ENCODE measurements at regions not wholly inside any gene's neighbourhood (a gene's known extent, or its start where the extent isn't known, plus 50 kb on each side); places are given as distances from the start of the nearest gene placed in this dataset.

- no peak for TF ChIP-seq POLR2AphosphoS5 (IDR thresholded peaks at IDR 0.05)
- TF ChIP-seq, protein P1, sequence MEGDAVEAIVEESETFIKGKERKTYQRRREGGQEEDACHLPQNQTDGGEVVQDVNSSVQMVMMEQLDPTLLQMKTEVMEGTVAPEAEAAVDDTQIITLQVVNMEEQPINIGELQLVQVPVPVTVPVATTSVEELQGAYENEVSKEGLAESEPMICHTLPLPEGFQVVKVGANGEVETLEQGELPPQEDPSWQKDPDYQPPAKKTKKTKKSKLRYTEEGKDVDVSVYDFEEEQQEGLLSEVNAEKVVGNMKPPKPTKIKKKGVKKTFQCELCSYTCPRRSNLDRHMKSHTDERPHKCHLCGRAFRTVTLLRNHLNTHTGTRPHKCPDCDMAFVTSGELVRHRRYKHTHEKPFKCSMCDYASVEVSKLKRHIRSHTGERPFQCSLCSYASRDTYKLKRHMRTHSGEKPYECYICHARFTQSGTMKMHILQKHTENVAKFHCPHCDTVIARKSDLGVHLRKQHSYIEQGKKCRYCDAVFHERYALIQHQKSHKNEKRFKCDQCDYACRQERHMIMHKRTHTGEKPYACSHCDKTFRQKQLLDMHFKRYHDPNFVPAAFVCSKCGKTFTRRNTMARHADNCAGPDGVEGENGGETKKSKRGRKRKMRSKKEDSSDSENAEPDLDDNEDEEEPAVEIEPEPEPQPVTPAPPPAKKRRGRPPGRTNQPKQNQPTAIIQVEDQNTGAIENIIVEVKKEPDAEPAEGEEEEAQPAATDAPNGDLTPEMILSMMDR (IDR thresholded peaks at IDR 0.05 in 8 of 11, conservative IDR thresholded peaks at IDR 0.05 in 3 of 11) = no peak
- TF ChIP-seq POLR2A (IDR thresholded peaks at IDR 0.05) = no peak
- peaks cover 0 to 20% (median 5%) of the 10 kb centered on the region in 8 donors for H3K9me3 ChIP-seq
- WGBS, 5 donors = 70 to 79% (median 71%) methylated on average over 3 of the region's 3 CpGs
- H3K27ac ChIP-seq = no peak overlapping the region
- no peaks in the 10 kb centered on the region for H3K36me3 ChIP-seq
- intact Hi-C loops (cut with DNase I; ENCODE audit: low total_unique reads) = no loop called here
- no peak for DNase-seq
- H3K27me3 ChIP-seq (replicated peaks in 1 of 7) = no peaks in the 10 kb centered on the region
- H3K4me3 ChIP-seq = no peak overlapping the region
- no peaks in the 10 kb centered on the region for H3K4me1 ChIP-seq
These were observed 396.8 kb upstream of the GRIA3 start for GRCh38 chrX:122787231-122787630.

- Histone ChIP-seq H3K9me3 (peaks cover 0 to 20% (median 5%) of the 10 kb centered on the region in 8 donors), H3K4me1 (no peaks in the 10 kb centered on the region), H3K27me3 (replicated peaks in 1 of 7) (no peaks in the 10 kb centered on the region), H3K36me3 (no peaks in the 10 kb centered on the region), H3K4me3 (no peak overlapping the region), H3K27ac (no peak overlapping the region)
- DNase-seq = no peak
- 68 to 88% (median 76%) methylated on average over 2 of the region's 2 CpGs for WGBS, 5 donors
- intact Hi-C loops (cut with DNase I; ENCODE audit: low total_unique reads) = no loop called here
- TF ChIP-seq POLR2AphosphoS5 (IDR thresholded peaks at IDR 0.05) (no peak), POLR2A (IDR thresholded peaks at IDR 0.05) (no peak)
- TF ChIP-seq, protein P1 (IDR thresholded peaks at IDR 0.05 in 8 of 11, conservative IDR thresholded peaks at IDR 0.05 in 3 of 11) = no peak
These were observed 395.9 kb upstream of the GRIA3 start for GRCh38 chrX:122788216-122788615.

DNA sequence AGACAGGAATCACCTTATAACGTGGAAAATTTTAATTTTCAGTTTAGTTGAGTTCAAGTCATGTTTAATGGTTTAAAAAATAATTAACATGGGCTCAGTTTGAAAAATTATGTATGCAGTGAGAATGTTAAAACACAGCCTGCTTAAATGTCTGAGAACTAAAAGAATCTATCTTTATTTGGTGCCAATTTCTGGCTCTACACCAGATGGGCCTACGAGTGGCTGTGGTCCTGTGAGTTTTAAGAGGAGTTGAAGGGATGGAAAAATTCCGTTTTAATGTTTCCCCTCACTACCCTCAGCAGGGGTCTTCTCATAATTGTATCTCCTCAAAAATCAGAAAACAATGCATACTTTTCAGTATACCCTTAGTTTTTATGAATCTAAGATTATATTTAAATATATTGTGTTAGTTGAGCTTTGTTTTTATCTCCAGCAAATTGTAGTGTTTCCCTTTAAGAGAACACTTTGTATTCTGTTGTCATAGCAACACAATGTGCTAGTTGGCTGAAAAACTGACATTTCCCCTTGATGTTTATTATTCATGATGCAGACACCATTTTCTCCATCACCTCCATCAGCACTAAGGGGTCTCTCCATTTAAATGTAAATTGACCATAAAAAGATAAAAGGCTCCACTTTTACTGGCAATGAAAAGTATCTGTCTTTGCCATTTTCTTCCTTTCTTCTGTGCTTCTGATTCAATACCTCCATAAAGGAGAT is 393.5 kb upstream of the GRIA3 start:
- intact Hi-C loops (cut with DNase I; ENCODE audit: low total_unique reads) = no loop called here
- TF ChIP-seq POLR2A (IDR thresholded peaks at IDR 0.05) (no peak), POLR2AphosphoS5 (IDR thresholded peaks at IDR 0.05) (no peak)
- TF ChIP-seq, protein P1 (IDR thresholded peaks at IDR 0.05 in 8 of 11, conservative IDR thresholded peaks at IDR 0.05 in 3 of 11) = no peak
- no peaks in the 10 kb centered on the region for H3K4me1 ChIP-seq
- H3K27ac ChIP-seq = no peak overlapping the region
- WGBS, 5 donors = 37 to 69% (median 63%) methylated on average over 3 of the region's 3 CpGs
- H3K9me3 ChIP-seq = peaks cover 0 to 8% (median 2%) of the 10 kb centered on the region in 8 donors
- no peaks in the 10 kb centered on the region for H3K36me3 ChIP-seq
- DNase-seq = no peak
- H3K4me3 ChIP-seq = no peak overlapping the region
- H3K27me3 ChIP-seq (replicated peaks in 1 of 7) = no peaks in the 10 kb centered on the region

DNA sequence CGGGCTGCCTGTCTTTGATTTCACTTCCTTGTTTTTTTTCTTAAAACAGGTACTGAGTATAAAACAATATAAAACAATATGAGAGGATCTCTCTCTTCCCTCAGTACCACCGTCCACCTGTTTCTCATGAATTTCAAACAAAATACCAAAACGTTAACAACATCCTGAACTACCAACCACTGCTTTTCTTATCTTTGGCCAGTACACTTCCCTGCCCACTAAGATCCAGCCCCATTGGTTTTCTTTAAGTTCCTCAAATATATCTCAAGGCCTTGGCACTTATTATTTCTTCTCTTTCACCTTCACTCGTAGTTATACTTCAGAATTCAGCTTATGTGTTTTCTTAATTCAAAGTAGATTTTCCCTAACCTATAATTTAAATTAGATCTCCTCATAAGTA is 370.2 kb upstream of the GRIA3 start:
- no peaks in the 10 kb centered on the region for H3K4me1 ChIP-seq
- H3K4me3 ChIP-seq = no peak overlapping the region
- H3K27ac ChIP-seq = no peak overlapping the region
- no peaks in the 10 kb centered on the region for H3K9me3 ChIP-seq
- H3K36me3 ChIP-seq = no peaks in the 10 kb centered on the region
- DNase-seq = no peak
- TF ChIP-seq POLR2A (IDR thresholded peaks at IDR 0.05) = no peak
- TF ChIP-seq, protein P1 (IDR thresholded peaks at IDR 0.05 in 8 of 11, conservative IDR thresholded peaks at IDR 0.05 in 3 of 11) = no peak
- no peak for TF ChIP-seq POLR2AphosphoS5 (IDR thresholded peaks at IDR 0.05)
- 34 to 60% (median 45%) methylated on average over 4 of the region's 4 CpGs for WGBS, 5 donors
- intact Hi-C loops (cut with DNase I; ENCODE audit: low total_unique reads) = no loop called here
- no peaks in the 10 kb centered on the region for H3K27me3 ChIP-seq (replicated peaks in 1 of 7)

All from spleen (tissue), 11 donors.